ENCODE measurements at regions not wholly inside any gene's neighbourhood (a gene's known extent, or its start where the extent isn't known, plus 50 kb on each side); places are given as distances from the start of the nearest gene placed in this dataset.

- TF ChIP-seq, protein P1, sequence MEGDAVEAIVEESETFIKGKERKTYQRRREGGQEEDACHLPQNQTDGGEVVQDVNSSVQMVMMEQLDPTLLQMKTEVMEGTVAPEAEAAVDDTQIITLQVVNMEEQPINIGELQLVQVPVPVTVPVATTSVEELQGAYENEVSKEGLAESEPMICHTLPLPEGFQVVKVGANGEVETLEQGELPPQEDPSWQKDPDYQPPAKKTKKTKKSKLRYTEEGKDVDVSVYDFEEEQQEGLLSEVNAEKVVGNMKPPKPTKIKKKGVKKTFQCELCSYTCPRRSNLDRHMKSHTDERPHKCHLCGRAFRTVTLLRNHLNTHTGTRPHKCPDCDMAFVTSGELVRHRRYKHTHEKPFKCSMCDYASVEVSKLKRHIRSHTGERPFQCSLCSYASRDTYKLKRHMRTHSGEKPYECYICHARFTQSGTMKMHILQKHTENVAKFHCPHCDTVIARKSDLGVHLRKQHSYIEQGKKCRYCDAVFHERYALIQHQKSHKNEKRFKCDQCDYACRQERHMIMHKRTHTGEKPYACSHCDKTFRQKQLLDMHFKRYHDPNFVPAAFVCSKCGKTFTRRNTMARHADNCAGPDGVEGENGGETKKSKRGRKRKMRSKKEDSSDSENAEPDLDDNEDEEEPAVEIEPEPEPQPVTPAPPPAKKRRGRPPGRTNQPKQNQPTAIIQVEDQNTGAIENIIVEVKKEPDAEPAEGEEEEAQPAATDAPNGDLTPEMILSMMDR (IDR thresholded peaks at IDR 0.05; ENCODE audit: control extremely low read depth, extremely low read depth, low read depth, missing control alignments): no peak
- POLR2A ChIA-PET: no interaction called here
- no peak for DNase-seq (ENCODE audit: extremely low spot score)
- CTCF ChIA-PET: interaction anchor here (1.6 kb wide), 1 partner anchor 10 kb away, joined by 4 read pairs; no protein-coding TSS in a partner anchor
These were observed 289.9 kb upstream of the RASA1 start for GRCh38 chr5:86977808-86978207.

DNA sequence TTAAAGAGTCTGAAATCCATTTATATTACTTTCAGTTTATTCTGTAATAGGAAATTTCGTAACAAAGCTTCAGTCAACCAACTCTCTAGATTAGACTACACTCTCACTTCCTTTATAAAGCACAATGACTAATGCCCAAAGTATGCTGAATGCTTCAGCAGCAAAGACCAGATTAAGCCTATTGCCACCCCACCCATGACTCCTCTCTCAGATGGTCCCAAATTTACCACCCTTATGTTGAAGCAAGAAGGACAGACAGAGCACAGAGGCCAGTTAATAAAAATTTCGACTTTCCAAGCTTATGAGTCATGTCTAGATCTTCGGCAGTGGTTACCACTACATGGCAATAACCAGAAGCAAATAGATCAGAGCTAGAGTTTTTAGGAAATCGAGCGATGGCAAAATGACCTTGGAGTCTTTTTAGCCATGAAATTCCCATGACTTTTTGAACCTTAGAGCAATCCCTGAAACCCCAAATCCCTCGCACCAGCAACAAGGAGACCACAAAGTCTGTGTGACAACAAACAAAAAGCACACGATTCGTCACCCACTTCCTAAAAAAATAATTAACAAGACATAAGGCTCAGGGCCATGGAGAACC lies 287.8 kb upstream of the RASA1 start:
- CTCF ChIA-PET: no interaction called here
- DNase-seq (ENCODE audit: extremely low spot score): no peak
- TF ChIP-seq, protein P1 (IDR thresholded peaks at IDR 0.05; ENCODE audit: control extremely low read depth, extremely low read depth, low read depth, missing control alignments): no peak
- POLR2A ChIA-PET: no interaction called here

DNA sequence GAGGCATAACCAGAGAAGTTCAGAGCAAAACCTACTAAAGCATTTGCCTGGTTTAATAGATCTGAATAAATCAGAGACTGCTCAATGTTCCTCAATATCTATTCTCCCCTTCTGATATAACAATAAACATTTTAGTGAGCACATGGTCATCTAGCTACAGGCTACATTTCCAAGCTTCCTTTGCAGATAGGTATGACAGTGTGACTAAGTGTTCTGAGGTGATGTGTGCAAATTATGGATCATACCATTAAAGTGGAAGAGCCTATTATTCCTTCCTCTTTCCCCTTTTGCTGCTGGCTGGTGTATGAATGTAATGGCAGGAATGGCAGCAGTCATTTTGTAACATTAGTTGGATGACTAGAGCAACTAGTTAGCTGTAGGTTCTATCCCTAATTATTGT lies 285.8 kb upstream of the RASA1 start:
- CTCF ChIA-PET: interaction anchor here (1.2 to 1.3 kb wide), 2 partner anchors 12 kb away, joined by 3 to 6 read pairs; no protein-coding TSS in a partner anchor

DNA sequence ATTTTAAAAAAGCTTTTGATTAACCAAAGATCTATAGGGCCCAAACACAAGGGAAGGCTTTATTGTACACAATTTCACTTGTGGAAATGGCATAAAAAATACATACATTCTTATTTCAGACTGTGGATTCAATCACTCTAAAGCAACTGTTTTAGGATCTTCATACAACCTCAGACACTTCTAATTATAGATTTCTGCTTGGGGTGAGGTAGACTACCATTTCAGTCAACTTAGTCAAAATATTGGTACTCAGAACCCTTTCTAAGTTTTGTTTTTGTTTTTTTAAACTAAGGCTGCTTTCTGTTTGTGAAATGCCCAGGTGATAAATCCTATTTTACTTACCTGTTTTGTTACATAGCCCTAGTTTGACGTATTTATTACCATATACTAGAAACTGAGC lies 284.5 kb upstream of the RASA1 start:
- ChIA-PET CTCF (interaction anchor here (1.3 to 2.6 kb wide), 2 partner anchors 19 to 30 kb away, joined by 3 to 9 read pairs; no protein-coding TSS in a partner anchor), POLR2A (no interaction called here)
- DNase-seq (ENCODE audit: extremely low spot score): no peak
- TF ChIP-seq, protein P1 (IDR thresholded peaks at IDR 0.05; ENCODE audit: control extremely low read depth, extremely low read depth, low read depth, missing control alignments): no peak

More for the DNA sequence above, 285.8 kb upstream of the RASA1 start:
- no peak for DNase-seq (ENCODE audit: extremely low spot score)
- POLR2A ChIA-PET: no interaction called here
- TF ChIP-seq, protein P1 (IDR thresholded peaks at IDR 0.05; ENCODE audit: control extremely low read depth, extremely low read depth, low read depth, missing control alignments): no peak

DNA sequence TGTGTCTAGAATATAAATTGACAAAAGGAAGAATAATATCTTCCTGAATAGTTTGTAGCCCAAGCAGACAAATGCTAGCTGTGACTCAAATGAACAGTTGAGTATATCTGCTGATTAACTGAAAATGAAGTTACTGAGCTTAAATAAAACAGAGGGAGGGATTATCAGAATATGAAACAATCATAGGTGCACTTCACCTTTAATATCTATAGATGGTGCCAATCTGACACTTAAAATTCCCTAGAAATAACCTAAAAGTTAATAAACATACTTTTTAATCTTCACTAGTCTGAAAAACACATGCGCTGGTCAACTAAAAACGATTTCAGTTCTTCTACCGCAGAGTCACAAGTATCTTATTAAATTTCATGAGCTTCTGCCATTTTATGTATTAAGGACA lies 280.8 kb upstream of the RASA1 start:
- ChIA-PET CTCF (interaction anchor here (1.0 to 1.8 kb wide), 4 partner anchors 9 to 413 kb away, joined by 3 to 4 read pairs (median 4); no protein-coding TSS in a partner anchor), POLR2A (no interaction called here)
- TF ChIP-seq, protein P1 (IDR thresholded peaks at IDR 0.05; ENCODE audit: control extremely low read depth, extremely low read depth, low read depth, missing control alignments): no peak

DNA sequence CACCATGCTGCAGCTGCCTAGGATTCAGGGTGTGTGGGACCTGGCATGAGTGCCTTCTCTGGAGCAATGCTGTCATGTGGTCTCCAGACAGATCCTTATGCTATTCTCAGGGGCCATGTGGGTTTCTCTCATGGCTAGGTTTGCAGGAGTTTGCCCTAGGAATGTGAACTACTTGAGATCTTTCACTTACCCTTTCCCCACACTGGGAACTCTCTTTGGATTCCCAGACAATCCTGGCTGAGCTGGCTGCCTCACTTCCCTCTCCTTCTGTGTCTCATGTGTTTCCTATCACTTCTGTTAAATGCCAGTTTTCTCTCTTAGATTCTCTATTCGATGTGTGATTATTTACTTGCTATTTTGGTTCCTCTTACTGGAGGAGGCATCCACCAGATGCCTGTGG lies 270.2 kb upstream of the RASA1 start:
- TF ChIP-seq, protein P1 (IDR thresholded peaks at IDR 0.05; ENCODE audit: control extremely low read depth, extremely low read depth, low read depth, missing control alignments): no peak
- ChIA-PET POLR2A (no interaction called here), CTCF (no interaction called here)
- DNase-seq (ENCODE audit: extremely low spot score): no peak

More for the DNA sequence above, 280.8 kb upstream of the RASA1 start:
- no peak for DNase-seq (ENCODE audit: extremely low spot score)
